CD4-positive, alpha-beta memory T cell (primary cell): ENCODE measurements at regions not wholly inside any gene's neighbourhood (a gene's known extent, or its start where the extent isn't known, plus 50 kb on each side); places are given as distances from the start of the nearest gene placed in this dataset.
A peak's percentile ranks its signal among the peaks of the same experiment; 100 is the strongest.
"Not testable (repeated sequence)": the region's sequence is repeated elsewhere in the genome, so short reads cannot be mapped to it uniquely, and the experiment has no call there.

ENCODE experiments used
- CTCF ChIA-PET: fragments of 350-600 bp; sonication (Branson Sonifier 250); formaldehyde crosslinking; loops from one replicate; lab custom pipeline; 2021; ENCODE audit warnings: inconsistent platforms; ENCODE audit not compliant: partially characterized antibody; lab: Charles Lee
- POLR2A ChIA-PET: fragments of 350-600 bp; sonication (Branson Sonifier 250); formaldehyde crosslinking; loops from one replicate; lab custom pipeline; 2021; ENCODE audit not compliant: partially characterized antibody; lab: Charles Lee
- DNase-seq, 5 donors: peaks; one replicate each; pipeline versions ENCODE4 v3.0.0 to v3.0.0-alpha.2; 2020 to 2022; ENCODE audit warnings: mixed read lengths in 1 of 5
- H3K27ac ChIP-seq: one replicate; pipeline ENCODE4 v1.7.0; 2013; ENCODE audit warnings: low read depth, low read length
- H3K27me3 ChIP-seq: 2 replicates; pipeline ENCODE4 v1.7.0; 2013; ENCODE audit warnings: mild to moderate bottlenecking, low read length, moderate library complexity; ENCODE audit not compliant: insufficient read depth
- H3K36me3 ChIP-seq: 2 replicates; pipeline ENCODE4 v1.7.0; 2013; ENCODE audit warnings: mild to moderate bottlenecking, low read length, moderate library complexity; ENCODE audit not compliant: insufficient read depth
- H3K4me1 ChIP-seq: 2 replicates; pipeline ENCODE4 v1.7.0; 2013; ENCODE audit warnings: mild to moderate bottlenecking, low read length, moderate library complexity; ENCODE audit not compliant: insufficient read depth
- H3K4me3 ChIP-seq, 2 donors: one replicate each; pipeline ENCODE4 v1.7.0; 2013; ENCODE audit warnings: low read length in 2 of 2, mild to moderate bottlenecking in 1 of 2
- H3K9me3 ChIP-seq, 2 donors: one replicate each; pipeline ENCODE4 v1.7.0; 2013; ENCODE audit warnings: low read length in 2 of 2, control low read depth in 1 of 2; ENCODE audit not compliant: control insufficient read depth in 1 of 2
- H3K27ac Mint-ChIP-seq, 7 donors: one replicate each; pipeline ENCODE4 v1.8.0; 2020 to 2021; ENCODE audit warnings: mixed read lengths in 7 of 7, mild to moderate bottlenecking in 6 of 7, inconsistent platforms in 3 of 7, moderate library complexity in 3 of 7
- H3K27me3 Mint-ChIP-seq, 2 donors: one replicate each; pipeline ENCODE4 v1.8.0; 2020 to 2021; ENCODE audit warnings: mixed read lengths in 2 of 2
- H3K36me3 Mint-ChIP-seq, 2 donors: one replicate each; pipeline ENCODE4 v1.8.0; 2020 to 2021; ENCODE audit warnings: mixed read lengths in 2 of 2, inconsistent platforms in 1 of 2, mild to moderate bottlenecking in 1 of 2
- H3K4me1 Mint-ChIP-seq, 4 donors: one replicate each; pipeline ENCODE4 v1.8.0; 2020 to 2021; ENCODE audit warnings: mixed read lengths in 4 of 4, mild to moderate bottlenecking in 1 of 4
- H3K4me3 Mint-ChIP-seq, 8 donors: one replicate each; pipeline ENCODE4 v1.8.0; 2020 to 2021; ENCODE audit warnings: mixed read lengths in 8 of 8, mild to moderate bottlenecking in 7 of 8, moderate library complexity in 6 of 8, inconsistent platforms in 3 of 8
- H3K9me3 Mint-ChIP-seq, 8 donors: one replicate each; pipeline ENCODE4 v1.8.0; 2020 to 2021; ENCODE audit warnings: mixed read lengths in 8 of 8, mild to moderate bottlenecking in 5 of 8, inconsistent platforms in 3 of 8, moderate library complexity in 1 of 8
- intact Hi-C: fragments of 100-400 bp; cut with micrococcal nuclease; formaldehyde crosslinking; loops from one replicate; pipeline ENCODE4 v1.15.1; 2023

DNA sequence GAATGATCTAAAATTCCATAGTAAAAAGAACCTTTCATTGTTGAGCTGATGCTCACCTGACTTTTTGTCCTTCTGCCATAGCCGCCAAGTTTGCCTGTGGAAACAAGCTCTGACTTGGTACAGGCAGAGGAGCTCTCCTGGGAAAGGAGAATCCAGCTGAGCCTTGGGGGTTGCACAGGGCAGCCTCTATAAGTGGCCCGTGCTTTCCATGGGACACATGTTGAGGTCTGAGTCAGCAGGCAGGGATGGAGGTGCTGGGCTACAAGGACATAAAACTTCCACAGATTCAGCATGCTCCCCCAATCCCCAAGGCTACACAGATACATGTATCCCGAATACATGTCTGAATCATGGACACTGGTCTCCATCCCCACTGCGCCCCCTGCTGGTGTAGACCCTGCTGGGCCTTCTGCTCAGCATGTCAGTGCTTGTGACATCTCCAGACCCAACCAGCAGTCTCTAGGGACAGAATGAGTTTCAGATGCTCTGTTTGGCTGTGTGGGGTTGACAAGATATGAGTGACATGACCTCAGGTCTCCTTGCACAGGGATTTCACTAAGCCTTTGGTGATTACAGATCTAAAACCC lies 551.7 kb downstream of the RPIA start:
- H3K27ac Mint-ChIP-seq, H3K27ac ChIP-seq, H3K4me3 ChIP-seq, H3K9me3 Mint-ChIP-seq, H3K4me1 ChIP-seq, H3K36me3 Mint-ChIP-seq, CTCF ChIA-PET, DNase-seq, H3K36me3 ChIP-seq, H3K4me3 Mint-ChIP-seq, H3K27me3 ChIP-seq, intact Hi-C loops, POLR2A ChIA-PET, H3K9me3 ChIP-seq, H3K27me3 Mint-ChIP-seq: not testable (repeated sequence)
- peaks cover 3 to 11% (median 7%) of the 10 kb centered on the region in 4 donors for H3K4me1 Mint-ChIP-seq

GRCh38 chr2:89244407-89244806 lies 552.9 kb downstream of the RPIA start:
- intact Hi-C loops, H3K4me3 ChIP-seq, H3K4me1 ChIP-seq, H3K27me3 Mint-ChIP-seq, H3K36me3 ChIP-seq, DNase-seq, CTCF ChIA-PET, H3K27me3 ChIP-seq, H3K27ac ChIP-seq, H3K9me3 ChIP-seq, H3K36me3 Mint-ChIP-seq, H3K9me3 Mint-ChIP-seq, H3K27ac Mint-ChIP-seq, H3K4me3 Mint-ChIP-seq, POLR2A ChIA-PET: not testable (repeated sequence)
- H3K4me1 Mint-ChIP-seq, result peaks cover 3 to 11% (median 7%) of the 10 kb centered on the region in 4 donors

GRCh38 chr2:89245478-89245877 lies 554.0 kb downstream of the RPIA start:
- H3K4me3 ChIP-seq, H3K9me3 Mint-ChIP-seq, H3K36me3 ChIP-seq, H3K4me3 Mint-ChIP-seq, H3K36me3 Mint-ChIP-seq, H3K4me1 ChIP-seq, DNase-seq, H3K9me3 ChIP-seq, CTCF ChIA-PET, H3K27me3 ChIP-seq, POLR2A ChIA-PET, H3K27ac ChIP-seq, intact Hi-C loops, H3K27me3 Mint-ChIP-seq: not testable (repeated sequence)
- Mint-ChIP-seq H3K4me1 (peaks cover 3 to 11% (median 7%) of the 10 kb centered on the region in 4 donors), H3K27ac (peak overlapping the region in 1 of 7 donors; percentile 54)

DNA sequence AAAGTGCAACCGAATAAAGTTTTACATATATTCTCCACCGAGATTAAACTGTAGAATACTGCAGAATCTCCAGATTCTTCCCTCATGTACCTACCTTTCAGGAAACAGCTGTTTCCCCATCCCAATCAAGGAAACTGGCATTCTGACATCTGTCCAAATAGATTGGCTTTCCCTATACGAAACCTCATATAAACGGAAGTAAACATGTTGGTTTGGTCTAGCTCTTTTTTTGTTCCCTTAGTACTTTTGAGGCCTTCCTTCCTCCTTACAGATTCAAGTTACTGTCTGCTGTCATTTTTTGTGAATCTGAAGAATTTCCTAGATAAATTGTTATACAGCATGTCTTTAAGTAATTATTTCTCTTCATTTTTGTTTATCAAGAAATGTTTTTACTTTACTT lies 554.6 kb downstream of the RPIA start:
- DNase-seq, H3K27me3 Mint-ChIP-seq, POLR2A ChIA-PET, CTCF ChIA-PET, H3K4me3 ChIP-seq, H3K27ac ChIP-seq, H3K36me3 Mint-ChIP-seq, H3K36me3 ChIP-seq, intact Hi-C loops, H3K9me3 ChIP-seq, H3K4me3 Mint-ChIP-seq, H3K9me3 Mint-ChIP-seq, H3K27me3 ChIP-seq, H3K4me1 ChIP-seq: not testable (repeated sequence)
- Mint-ChIP-seq H3K27ac (peak overlapping the region in 1 of 7 donors; percentile 11), H3K4me1 (peaks cover 3 to 11% (median 7%) of the 10 kb centered on the region in 4 donors)

- peak overlapping the region in 1 of 8 donors; percentile 24 for H3K4me3 Mint-ChIP-seq
- H3K4me3 ChIP-seq, DNase-seq, POLR2A ChIA-PET, CTCF ChIA-PET, H3K36me3 ChIP-seq, H3K36me3 Mint-ChIP-seq, H3K27me3 ChIP-seq, H3K9me3 ChIP-seq, H3K27me3 Mint-ChIP-seq, H3K4me1 ChIP-seq, intact Hi-C loops, H3K9me3 Mint-ChIP-seq, H3K27ac ChIP-seq: not testable (repeated sequence)
- peak overlapping the region in 1 of 7 donors; percentile 45 for H3K27ac Mint-ChIP-seq
- peaks cover 3 to 11% (median 7%) of the 10 kb centered on the region in 4 donors for H3K4me1 Mint-ChIP-seq
Observed at GRCh38 chr2:89246620-89247019, 555.1 kb downstream of the RPIA start.

DNA sequence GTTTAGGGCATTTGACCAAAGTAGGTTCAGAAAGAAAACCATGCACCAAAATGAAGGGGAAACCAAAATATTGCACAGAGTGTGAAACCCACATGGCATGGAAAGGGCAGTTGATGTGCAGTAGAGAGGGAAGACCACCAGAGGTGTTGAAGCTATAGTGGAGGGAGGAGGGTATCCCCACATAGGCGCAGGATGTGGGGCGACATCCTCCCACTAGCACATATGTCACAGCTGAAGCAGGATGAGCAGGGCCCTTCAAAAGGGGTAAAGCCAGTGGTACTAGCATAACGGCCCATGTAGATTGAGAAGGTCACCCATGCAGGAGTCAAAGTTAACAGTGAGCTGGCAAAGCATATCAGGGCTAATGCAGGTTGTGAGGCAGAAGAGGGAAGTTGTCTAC lies 563.5 kb downstream of the RPIA start:
- H3K36me3 Mint-ChIP-seq, H3K9me3 ChIP-seq, H3K4me1 ChIP-seq, H3K9me3 Mint-ChIP-seq, H3K27ac ChIP-seq, H3K4me1 Mint-ChIP-seq, H3K4me3 Mint-ChIP-seq, POLR2A ChIA-PET, H3K27me3 Mint-ChIP-seq, H3K27me3 ChIP-seq, CTCF ChIA-PET, H3K4me3 ChIP-seq, H3K36me3 ChIP-seq, intact Hi-C loops, H3K27ac Mint-ChIP-seq, DNase-seq: not testable (repeated sequence)

DNA sequence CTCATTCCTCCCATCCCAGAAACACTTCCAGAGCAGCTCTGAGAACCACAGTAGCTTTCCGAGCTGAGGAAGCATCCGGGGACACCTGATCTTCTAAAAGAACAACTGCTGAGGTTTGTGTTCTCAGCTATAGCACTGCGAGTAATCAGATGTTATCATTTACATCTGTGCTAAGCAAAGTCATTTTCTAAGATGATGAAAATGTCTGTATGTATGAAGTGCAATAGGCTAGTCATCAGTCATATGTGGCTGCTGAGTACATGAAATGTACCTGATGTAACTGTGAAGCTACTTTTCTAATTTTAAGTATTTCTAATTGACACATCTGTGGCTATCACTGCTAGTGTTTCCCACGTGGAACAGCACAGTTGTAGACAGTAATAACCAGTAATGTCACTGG lies 582.0 kb downstream of the RPIA start:
- H3K27me3 Mint-ChIP-seq, H3K36me3 ChIP-seq, H3K4me3 ChIP-seq, H3K9me3 ChIP-seq, H3K4me1 ChIP-seq, POLR2A ChIA-PET, H3K4me1 Mint-ChIP-seq, CTCF ChIA-PET, H3K27me3 ChIP-seq, H3K36me3 Mint-ChIP-seq, H3K27ac Mint-ChIP-seq, H3K4me3 Mint-ChIP-seq, intact Hi-C loops, DNase-seq, H3K9me3 Mint-ChIP-seq, H3K27ac ChIP-seq: not testable (repeated sequence)

GRCh38 chr2:89280536-89280935 lies 589.1 kb downstream of the RPIA start:
- POLR2A ChIA-PET, H3K36me3 ChIP-seq, H3K9me3 ChIP-seq, H3K4me3 Mint-ChIP-seq, H3K27me3 ChIP-seq, H3K4me3 ChIP-seq, H3K9me3 Mint-ChIP-seq, H3K4me1 ChIP-seq, H3K27me3 Mint-ChIP-seq, H3K4me1 Mint-ChIP-seq, CTCF ChIA-PET, H3K36me3 Mint-ChIP-seq, H3K27ac Mint-ChIP-seq, H3K27ac ChIP-seq, intact Hi-C loops, DNase-seq: not testable (repeated sequence)
